GM23338 (cell line): ENCODE measurements at regions not wholly inside any gene's neighbourhood (a gene's known extent, or its start where the extent isn't known, plus 50 kb on each side); places are given as distances from the start of the nearest gene placed in this dataset.

Experiments
- CREB1 ChIP-seq: fragments of 250-450 bp; sonication (Bioruptor Pico); IDR thresholded peaks from 2 replicates; pipeline ENCODE4 v1.5.0; 2020; ENCODE audit warnings: low read depth, mild to moderate bottlenecking, moderate library complexity
- CTCF ChIP-seq, 2 experiments: fragments of 200-600 bp in 1 of 2; sonication (generic) in 1 of 2; conservative IDR thresholded peaks; 2 replicates each; pipeline versions ENCODE4 v1.5.1 to v1.6.1; 2016 to 2017; ENCODE audit warnings: antibody characterized with exemption in 2 of 2, low read depth in 2 of 2, mild to moderate bottlenecking in 2 of 2, moderate library complexity in 1 of 2
- EZH2 ChIP-seq: fragments of 200-600 bp; sonication (generic); IDR thresholded peaks from one replicate; pipeline ENCODE4 v1.8.0; 2017; ENCODE audit warnings: antibody characterized with exemption, mild to moderate bottlenecking, low read depth; ENCODE audit not compliant: unreplicated experiment
- EZH2phosphoT487 ChIP-seq: fragments of 200-600 bp; sonication (generic); IDR thresholded peaks from one replicate; pipeline ENCODE4 v1.8.1; 2018; ENCODE audit warnings: antibody characterized with exemption; ENCODE audit not compliant: unreplicated experiment
- JUNB ChIP-seq: IDR thresholded peaks from one replicate; pipeline ENCODE4 v1.6.1; 2016; ENCODE audit warnings: antibody characterized with exemption; ENCODE audit not compliant: unreplicated experiment
- NANOG ChIP-seq: IDR thresholded peaks from 2 replicates; pipeline ENCODE4 v1.6.1; 2016; ENCODE audit warnings: antibody characterized with exemption, borderline replicate concordance
- POLR2AphosphoS5 ChIP-seq: IDR thresholded peaks from 2 replicates; pipeline ENCODE4 v1.6.1; 2016; ENCODE audit warnings: antibody characterized with exemption, low read depth
- REST ChIP-seq: IDR thresholded peaks from one replicate; pipeline ENCODE4 v1.6.1; 2018; ENCODE audit warnings: antibody characterized with exemption; ENCODE audit not compliant: unreplicated experiment
- STAT1 ChIP-seq: IDR thresholded peaks from one replicate; pipeline ENCODE4 v1.6.1; 2016; ENCODE audit warnings: antibody characterized with exemption; ENCODE audit not compliant: unreplicated experiment
- ZNF114 ChIP-seq: fragments of 250-450 bp; sonication (Bioruptor Pico); IDR thresholded peaks from 2 replicates; pipeline ENCODE4 v1.5.0; 2020; ENCODE audit warnings: mild to moderate bottlenecking, moderate library complexity
- ZNF331 ChIP-seq: fragments of 250-450 bp; sonication (Bioruptor Pico); IDR thresholded peaks from 2 replicates; pipeline ENCODE4 v1.5.0; 2020; ENCODE audit warnings: low read depth, mild to moderate bottlenecking, moderate library complexity
- TF ChIP-seq, protein P1 (sequence below): fragments of 250-450 bp; sonication (Bioruptor Pico); IDR thresholded peaks from 2 replicates; pipeline ENCODE4 v1.5.0; 2020; ENCODE audit warnings: mild to moderate bottlenecking, moderate library complexity

DNA sequence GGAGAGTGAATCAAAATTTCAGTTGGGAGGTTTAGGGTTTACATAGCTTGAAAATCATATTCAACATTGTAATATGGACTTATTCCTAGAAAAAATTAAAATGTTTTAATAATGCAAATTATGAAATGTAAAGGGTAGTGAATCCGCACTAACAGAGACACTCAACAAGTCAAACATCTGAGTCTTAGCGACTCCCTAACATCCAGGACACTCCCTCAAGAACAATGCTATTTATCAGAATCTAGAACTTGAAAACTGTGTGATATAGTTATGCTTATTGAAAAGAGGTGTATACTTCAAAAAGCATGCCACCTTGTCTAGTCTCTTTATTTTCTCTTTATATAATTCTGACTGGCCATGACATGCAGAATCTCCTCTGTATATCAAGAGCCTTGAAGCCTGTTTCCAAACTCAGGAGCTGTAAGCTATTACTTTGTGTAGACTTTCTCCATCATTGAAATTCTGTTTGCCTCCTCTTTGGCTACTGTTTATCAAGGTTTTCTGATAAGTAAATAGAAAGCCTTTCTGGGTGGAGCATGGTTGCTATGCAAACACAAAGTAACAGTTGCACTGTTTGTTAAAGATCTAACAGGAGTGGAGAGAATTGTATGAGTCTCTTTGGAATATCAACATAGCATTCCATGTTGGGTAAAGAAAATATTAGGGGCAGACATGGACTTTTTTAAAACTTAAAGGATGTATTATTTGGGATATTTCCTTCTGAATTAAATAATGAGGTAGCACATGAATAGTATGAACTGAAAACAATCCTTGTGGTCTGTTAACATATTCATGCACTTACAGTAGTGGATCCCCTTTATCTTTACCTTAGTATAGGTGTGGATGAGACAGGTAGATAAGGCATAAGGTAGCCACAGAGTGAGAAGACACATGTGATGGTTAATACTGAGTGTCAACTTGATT is 56.4 kb upstream of the MBNL2 start (continued):
- TF ChIP-seq, protein P1, sequence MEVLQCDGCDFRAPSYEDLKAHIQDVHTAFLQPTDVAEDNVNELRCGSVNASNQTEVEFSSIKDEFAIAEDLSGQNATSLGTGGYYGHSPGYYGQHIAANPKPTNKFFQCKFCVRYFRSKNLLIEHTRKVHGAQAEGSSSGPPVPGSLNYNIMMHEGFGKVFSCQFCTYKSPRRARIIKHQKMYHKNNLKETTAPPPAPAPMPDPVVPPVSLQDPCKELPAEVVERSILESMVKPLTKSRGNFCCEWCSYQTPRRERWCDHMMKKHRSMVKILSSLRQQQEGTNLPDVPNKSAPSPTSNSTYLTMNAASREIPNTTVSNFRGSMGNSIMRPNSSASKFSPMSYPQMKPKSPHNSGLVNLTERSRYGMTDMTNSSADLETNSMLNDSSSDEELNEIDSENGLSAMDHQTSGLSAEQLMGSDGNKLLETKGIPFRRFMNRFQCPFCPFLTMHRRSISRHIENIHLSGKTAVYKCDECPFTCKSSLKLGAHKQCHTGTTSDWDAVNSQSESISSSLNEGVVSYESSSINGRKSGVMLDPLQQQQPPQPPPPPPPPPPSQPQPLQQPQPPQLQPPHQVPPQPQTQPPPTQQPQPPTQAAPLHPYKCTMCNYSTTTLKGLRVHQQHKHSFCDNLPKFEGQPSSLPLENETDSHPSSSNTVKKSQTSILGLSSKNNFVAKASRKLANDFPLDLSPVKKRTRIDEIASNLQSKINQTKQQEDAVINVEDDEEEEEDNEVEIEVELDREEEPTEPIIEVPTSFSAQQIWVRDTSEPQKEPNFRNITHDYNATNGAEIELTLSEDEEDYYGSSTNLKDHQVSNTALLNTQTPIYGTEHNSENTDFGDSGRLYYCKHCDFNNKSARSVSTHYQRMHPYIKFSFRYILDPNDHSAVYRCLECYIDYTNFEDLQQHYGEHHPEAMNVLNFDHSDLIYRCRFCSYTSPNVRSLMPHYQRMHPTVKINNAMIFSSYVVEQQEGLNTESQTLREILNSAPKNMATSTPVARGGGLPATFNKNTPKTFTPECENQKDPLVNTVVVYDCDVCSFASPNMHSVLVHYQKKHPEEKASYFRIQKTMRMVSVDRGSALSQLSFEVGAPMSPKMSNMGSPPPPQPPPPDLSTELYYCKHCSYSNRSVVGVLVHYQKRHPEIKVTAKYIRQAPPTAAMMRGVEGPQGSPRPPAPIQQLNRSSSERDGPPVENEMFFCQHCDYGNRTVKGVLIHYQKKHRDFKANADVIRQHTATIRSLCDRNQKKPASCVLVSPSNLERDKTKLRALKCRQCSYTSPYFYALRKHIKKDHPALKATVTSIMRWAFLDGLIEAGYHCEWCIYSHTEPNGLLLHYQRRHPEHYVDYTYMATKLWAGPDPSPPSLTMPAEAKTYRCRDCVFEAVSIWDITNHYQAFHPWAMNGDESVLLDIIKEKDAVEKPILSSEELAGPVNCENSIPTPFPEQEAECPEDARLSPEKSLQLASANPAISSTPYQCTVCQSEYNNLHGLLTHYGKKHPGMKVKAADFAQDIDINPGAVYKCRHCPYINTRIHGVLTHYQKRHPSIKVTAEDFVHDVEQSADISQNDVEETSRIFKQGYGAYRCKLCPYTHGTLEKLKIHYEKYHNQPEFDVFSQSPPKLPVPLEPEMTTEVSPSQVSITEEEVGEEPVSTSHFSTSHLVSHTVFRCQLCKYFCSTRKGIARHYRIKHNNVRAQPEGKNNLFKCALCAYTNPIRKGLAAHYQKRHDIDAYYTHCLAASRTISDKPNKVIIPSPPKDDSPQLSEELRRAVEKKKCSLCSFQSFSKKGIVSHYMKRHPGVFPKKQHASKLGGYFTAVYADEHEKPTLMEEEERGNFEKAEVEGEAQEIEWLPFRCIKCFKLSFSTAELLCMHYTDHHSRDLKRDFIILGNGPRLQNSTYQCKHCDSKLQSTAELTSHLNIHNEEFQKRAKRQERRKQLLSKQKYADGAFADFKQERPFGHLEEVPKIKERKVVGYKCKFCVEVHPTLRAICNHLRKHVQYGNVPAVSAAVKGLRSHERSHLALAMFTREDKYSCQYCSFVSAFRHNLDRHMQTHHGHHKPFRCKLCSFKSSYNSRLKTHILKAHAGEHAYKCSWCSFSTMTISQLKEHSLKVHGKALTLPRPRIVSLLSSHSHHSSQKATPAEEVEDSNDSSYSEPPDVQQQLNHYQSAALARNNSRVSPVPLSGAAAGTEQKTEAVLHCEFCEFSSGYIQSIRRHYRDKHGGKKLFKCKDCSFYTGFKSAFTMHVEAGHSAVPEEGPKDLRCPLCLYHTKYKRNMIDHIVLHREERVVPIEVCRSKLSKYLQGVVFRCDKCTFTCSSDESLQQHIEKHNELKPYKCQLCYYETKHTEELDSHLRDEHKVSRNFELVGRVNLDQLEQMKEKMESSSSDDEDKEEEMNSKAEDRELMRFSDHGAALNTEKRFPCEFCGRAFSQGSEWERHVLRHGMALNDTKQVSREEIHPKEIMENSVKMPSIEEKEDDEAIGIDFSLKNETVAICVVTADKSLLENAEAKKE (CRISPR knock-in tag), result no peak
- TF ChIP-seq EZH2phosphoT487, result no peak
- TF ChIP-seq ZNF114 (CRISPR knock-in tag), result no peak
- no peak for TF ChIP-seq NANOG
- no peak for TF ChIP-seq CTCF (conservative IDR thresholded peaks at IDR 0.05; ENCODE audit: low read depth in 2 of 2)
- TF ChIP-seq POLR2AphosphoS5, result no peak
- TF ChIP-seq STAT1, result no peak
- TF ChIP-seq JUNB, result no peak
- TF ChIP-seq CREB1 (CRISPR knock-in tag), result no peak
- TF ChIP-seq REST, result no peak
- TF ChIP-seq ZNF331 (CRISPR knock-in tag), result no peak
- TF ChIP-seq EZH2, result no peak
